ENCODE measurements at regions not wholly inside any gene's neighbourhood (a gene's known extent, or its start where the extent isn't known, plus 50 kb on each side); places are given as distances from the start of the nearest gene placed in this dataset.
"Not testable (repeated sequence)": the region's sequence is repeated elsewhere in the genome, so short reads cannot be mapped to it uniquely, and the experiment has no call there.

GRCh38 chr9:109640580-109641371, 139.2 kb upstream of the PALM2AKAP2 start:
- ATAC-seq (replicated peaks in 6 of 8), result peak; percentile 77 to 97 (median 95)
- H3K4me3 ChIP-seq, result peak overlapping the region; percentile 32 to 54 (median 47)
- H3K27ac ChIP-seq, result no peak overlapping the region
- H3K4me1 ChIP-seq (replicated peaks in 1 of 2), result peaks cover 0 to 6% of the 10 kb centered on the region in 2 donors
- 0 to 20% (median 0%) methylated on average over 1 to 5 of the region's 59 CpGs; no CpG with 5 or more reads in 5 of the 10 experiments for WGBS, 10 experiments
- in situ Hi-C loops (cut with MboI; ENCODE audit: low pct_unique_long_range_greater_than_20kb in 2 of 9, low sequenced_read_pairs in 9 of 9, unreplicated experiment in 9 of 9), result no loop called here

- Histone ChIP-seq H3K4me1 (replicated peaks in 1 of 2) (peaks cover 0 to 6% of the 10 kb centered on the region in 2 donors), H3K4me3 (peak overlapping the region; percentile 32 to 54 (median 47)), H3K27ac (no peak overlapping the region)
- no peak for ATAC-seq (replicated peaks in 6 of 8)
- 7 to 52% (median 20%) methylated on average over 2 to 8 of the region's 8 CpGs; no CpG with 5 or more reads in 2 of the 10 experiments for WGBS, 10 experiments
- in situ Hi-C loops (cut with MboI; ENCODE audit: low pct_unique_long_range_greater_than_20kb in 2 of 9, low sequenced_read_pairs in 9 of 9, unreplicated experiment in 9 of 9), result no loop called here
Observed at GRCh38 chr9:109641372-109641659, 138.7 kb upstream of the PALM2AKAP2 start.

DNA sequence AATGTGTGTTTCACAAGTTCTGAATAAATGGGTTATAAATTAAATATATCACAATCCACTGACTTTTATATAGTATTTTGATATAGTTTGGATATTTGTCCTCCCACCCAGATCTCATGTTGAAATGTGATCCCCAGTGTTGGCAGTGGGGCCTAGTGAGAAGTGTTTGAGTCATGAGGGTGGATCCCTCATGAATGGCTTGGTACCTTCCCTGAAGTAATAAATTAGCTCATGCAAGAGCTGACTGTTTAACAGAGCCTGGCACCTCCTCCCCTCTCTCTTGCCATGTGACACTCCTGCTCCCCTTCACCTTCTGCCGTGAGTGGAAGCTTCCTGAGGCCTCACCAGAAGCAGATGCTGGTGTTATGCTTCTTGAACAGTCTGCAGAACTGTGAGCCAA, 127.9 kb upstream of the PALM2AKAP2 start:
- WGBS, 10 experiments, result 29 to 100% (median 50%) methylated on average over 1 of the region's 1 CpG; no CpG with 5 or more reads in 5 of the 10 experiments
- in situ Hi-C loops (cut with MboI; ENCODE audit: low pct_unique_long_range_greater_than_20kb in 2 of 9, low sequenced_read_pairs in 9 of 9, unreplicated experiment in 9 of 9), result no loop called here
- ATAC-seq (replicated peaks in 6 of 8), result peak in 3 of 8 experiments; percentile 46 to 98 (median 89)
- Histone ChIP-seq H3K4me1 (replicated peaks in 1 of 2) (no peaks in the 10 kb centered on the region), H3K27ac (no peak overlapping the region), H3K4me3 (no peak overlapping the region)

GRCh38 chr9:109652971-109653370, 127.0 kb upstream of the PALM2AKAP2 start:
- ATAC-seq (replicated peaks in 6 of 8), result peak in 4 of 8 experiments; percentile 37 to 81 (median 72)
- in situ Hi-C loops (cut with MboI; ENCODE audit: low pct_unique_long_range_greater_than_20kb in 2 of 9, low sequenced_read_pairs in 9 of 9, unreplicated experiment in 9 of 9), result no loop called here
- Histone ChIP-seq H3K4me3 (no peak overlapping the region), H3K4me1 (replicated peaks in 1 of 2) (no peaks in the 10 kb centered on the region), H3K27ac (no peak overlapping the region)
- WGBS, 10 experiments, result 19 to 80% (median 34%) methylated on average over 2 to 4 of the region's 4 CpGs; no CpG with 5 or more reads in 2 of the 10 experiments

- Histone ChIP-seq H3K4me3 (no peak overlapping the region), H3K4me1 (replicated peaks in 1 of 2) (no peaks in the 10 kb centered on the region), H3K27ac (no peak overlapping the region)
- 63 to 100% (median 77%) methylated on average over 1 to 2 of the region's 2 CpGs; no CpG with 5 or more reads in 6 of the 10 experiments for WGBS, 10 experiments
- no peak for ATAC-seq (replicated peaks in 6 of 8)
- in situ Hi-C loops (cut with MboI; ENCODE audit: low pct_unique_long_range_greater_than_20kb in 2 of 9, low sequenced_read_pairs in 9 of 9, unreplicated experiment in 9 of 9), result no loop called here
Observed at GRCh38 chr9:109653470-109653869, 126.5 kb upstream of the PALM2AKAP2 start.

GRCh38 chr9:109663978-109664377, 116.0 kb upstream of the PALM2AKAP2 start:
- in situ Hi-C loops (cut with MboI; ENCODE audit: low pct_unique_long_range_greater_than_20kb in 2 of 9, low sequenced_read_pairs in 9 of 9, unreplicated experiment in 9 of 9); H3K4me1 ChIP-seq (replicated peaks in 1 of 2); H3K27ac ChIP-seq; ATAC-seq (replicated peaks in 6 of 8); H3K4me3 ChIP-seq: not testable (repeated sequence)
- WGBS, 10 experiments, result 0 to 100% (median 64%) methylated on average over 1 to 4 of the region's 4 CpGs; no CpG with 5 or more reads in 2 of the 10 experiments

GRCh38 chr9:109665736-109666135, 114.3 kb upstream of the PALM2AKAP2 start:
- in situ Hi-C loops (cut with MboI; ENCODE audit: low pct_unique_long_range_greater_than_20kb in 2 of 9, low sequenced_read_pairs in 9 of 9, unreplicated experiment in 9 of 9); H3K4me1 ChIP-seq (replicated peaks in 1 of 2); H3K4me3 ChIP-seq; ATAC-seq (replicated peaks in 6 of 8); H3K27ac ChIP-seq: not testable (repeated sequence)
- 0 to 52% (median 0%) methylated on average over 1 to 6 of the region's 7 CpGs; no CpG with 5 or more reads in 4 of the 10 experiments for WGBS, 10 experiments

- ATAC-seq (replicated peaks in 6 of 8), result no peak
- no peak overlapping the region for H3K27ac ChIP-seq
- in situ Hi-C loops (cut with MboI; ENCODE audit: low pct_unique_long_range_greater_than_20kb in 2 of 9, low sequenced_read_pairs in 9 of 9, unreplicated experiment in 9 of 9), result no loop called here
- H3K4me1 ChIP-seq (replicated peaks in 1 of 2), result no peaks in the 10 kb centered on the region
- 0 to 79% (median 73%) methylated on average over 1 to 2 of the region's 2 CpGs; no CpG with 5 or more reads in 2 of the 10 experiments for WGBS, 10 experiments
- no peak overlapping the region for H3K4me3 ChIP-seq
Observed at GRCh38 chr9:109681301-109681700, 98.7 kb upstream of the PALM2AKAP2 start.

DNA sequence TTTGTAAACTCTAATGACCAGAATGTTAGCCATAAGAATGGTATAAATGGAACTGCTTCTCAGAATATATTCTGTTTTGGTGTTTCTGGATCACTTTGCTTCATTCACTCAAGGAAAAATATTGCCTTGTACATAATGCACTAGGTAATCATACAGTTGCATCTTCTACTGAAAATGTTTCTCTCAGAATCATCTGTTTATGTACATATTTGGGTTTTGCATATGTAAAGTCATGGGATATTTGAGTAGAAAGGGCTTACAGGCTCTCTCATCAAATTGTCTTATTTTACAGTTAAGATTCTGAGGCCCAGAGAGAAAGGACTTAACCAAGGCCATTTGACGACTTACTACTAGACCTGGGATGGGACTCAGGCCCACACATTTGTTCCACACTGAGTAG, 97.8 kb upstream of the PALM2AKAP2 start:
- in situ Hi-C loops (cut with MboI; ENCODE audit: low pct_unique_long_range_greater_than_20kb in 2 of 9, low sequenced_read_pairs in 9 of 9, unreplicated experiment in 9 of 9), result no loop called here
- no peak overlapping the region for H3K27ac ChIP-seq
- H3K4me1 ChIP-seq (replicated peaks in 1 of 2), result no peaks in the 10 kb centered on the region
- peak in 3 of 8 experiments; percentile 61 to 78 (median 67) for ATAC-seq (replicated peaks in 6 of 8)
- H3K4me3 ChIP-seq, result no peak overlapping the region
- WGBS, 10 experiments, result 71 to 100% (median 87%) methylated on average over 1 of the region's 1 CpG; no CpG with 5 or more reads in 4 of the 10 experiments

DNA sequence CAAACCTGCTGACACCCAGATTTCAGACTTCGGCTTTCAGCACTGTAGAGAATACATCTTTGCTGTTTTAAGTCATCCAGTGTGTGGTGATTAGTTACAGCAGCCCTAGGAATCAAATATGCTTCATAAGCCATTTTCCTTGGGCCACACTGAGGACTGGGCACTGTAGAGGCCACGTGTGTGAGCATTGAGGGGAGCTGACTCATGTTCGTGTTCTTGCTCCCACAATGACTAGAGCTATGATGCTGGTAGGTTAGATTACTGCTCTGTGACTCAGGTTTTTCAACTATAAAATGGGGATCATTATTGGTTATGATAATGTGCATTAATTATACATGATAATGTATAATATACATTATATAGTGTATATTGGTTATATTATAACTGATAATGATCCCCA, 96.5 kb upstream of the PALM2AKAP2 start:
- Histone ChIP-seq H3K4me1 (replicated peaks in 1 of 2) (no peaks in the 10 kb centered on the region), H3K4me3 (no peak overlapping the region), H3K27ac (no peak overlapping the region)
- WGBS, 10 experiments, result 25 to 81% (median 77%) methylated on average over 1 to 3 of the region's 3 CpGs; no CpG with 5 or more reads in 3 of the 10 experiments
- ATAC-seq (replicated peaks in 6 of 8), result no peak
- in situ Hi-C loops (cut with MboI; ENCODE audit: low pct_unique_long_range_greater_than_20kb in 2 of 9, low sequenced_read_pairs in 9 of 9, unreplicated experiment in 9 of 9), result no loop called here

DNA sequence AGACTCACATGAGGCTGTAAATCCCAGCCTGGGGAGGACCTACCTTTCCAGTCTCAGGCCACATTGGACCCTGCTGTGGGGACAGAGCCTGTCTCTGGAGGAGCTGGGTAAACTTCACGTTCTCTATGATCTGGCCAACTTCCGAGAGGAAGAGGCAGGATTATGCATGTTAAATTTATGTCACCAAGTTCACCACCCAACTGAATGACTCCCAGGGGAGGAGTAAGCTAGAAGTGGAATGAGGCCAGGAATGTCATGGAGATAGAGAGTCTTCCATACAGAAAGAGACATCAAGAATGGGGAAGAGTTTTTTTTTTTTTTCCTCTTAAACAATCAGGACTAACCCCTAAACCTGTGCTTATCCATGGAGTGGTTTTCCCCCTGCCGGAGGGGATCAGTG, 90.3 kb upstream of the PALM2AKAP2 start:
- WGBS, 10 experiments, result 0 to 100% (median 34%) methylated on average over 1 to 3 of the region's 3 CpGs; no CpG with 5 or more reads in 4 of the 10 experiments
- Histone ChIP-seq H3K4me3 (no peak overlapping the region), H3K4me1 (replicated peaks in 1 of 2) (no peaks in the 10 kb centered on the region), H3K27ac (no peak overlapping the region)
- in situ Hi-C loops (cut with MboI; ENCODE audit: low pct_unique_long_range_greater_than_20kb in 2 of 9, low sequenced_read_pairs in 9 of 9, unreplicated experiment in 9 of 9), result no loop called here
- ATAC-seq (replicated peaks in 6 of 8), result peak in 3 of 8 experiments; percentile 44 to 95 (median 77)

- no peaks in the 10 kb centered on the region for H3K4me1 ChIP-seq (replicated peaks in 1 of 2)
- ATAC-seq (replicated peaks in 6 of 8), result no peak
- WGBS, 10 experiments, result 10 to 100% (median 83%) methylated on average over 1 to 2 of the region's 2 CpGs; no CpG with 5 or more reads in 1 of the 10 experiments
- no peak overlapping the region for H3K4me3 ChIP-seq
- in situ Hi-C loops (cut with MboI; ENCODE audit: low pct_unique_long_range_greater_than_20kb in 2 of 9, low sequenced_read_pairs in 9 of 9, unreplicated experiment in 9 of 9), result no loop called here
- H3K27ac ChIP-seq, result no peak overlapping the region
Observed at GRCh38 chr9:109699019-109699418, 81.0 kb upstream of the PALM2AKAP2 start.

GRCh38 chr9:109704546-109704945, 75.5 kb upstream of the PALM2AKAP2 start:
- in situ Hi-C loops (cut with MboI; ENCODE audit: low pct_unique_long_range_greater_than_20kb in 2 of 9, low sequenced_read_pairs in 9 of 9, unreplicated experiment in 9 of 9), result no loop called here
- H3K4me3 ChIP-seq, result no peak overlapping the region
- H3K27ac ChIP-seq, result no peak overlapping the region
- WGBS, 10 experiments, result 48 to 80% (median 71%) methylated on average over 1 to 2 of the region's 2 CpGs; no CpG with 5 or more reads in 7 of the 10 experiments
- H3K4me1 ChIP-seq (replicated peaks in 1 of 2), result no peaks in the 10 kb centered on the region
- no peak for ATAC-seq (replicated peaks in 6 of 8)

- H3K4me1 ChIP-seq (replicated peaks in 1 of 2), result no peaks in the 10 kb centered on the region
- H3K27ac ChIP-seq, result no peak overlapping the region
- H3K4me3 ChIP-seq, result no peak overlapping the region
- ATAC-seq (replicated peaks in 6 of 8), result peak in 3 of 8 experiments; percentile 31 to 62 (median 52)
- in situ Hi-C loops (cut with MboI; ENCODE audit: low pct_unique_long_range_greater_than_20kb in 2 of 9, low sequenced_read_pairs in 9 of 9, unreplicated experiment in 9 of 9), result no loop called here
Observed at GRCh38 chr9:109705515-109705914, 74.5 kb upstream of the PALM2AKAP2 start.

Measured in motor neuron (in vitro differentiated cells).